PC-9 (cell line): ENCODE measurements at regions not wholly inside any gene's neighbourhood (a gene's known extent, or its start where the extent isn't known, plus 50 kb on each side); places are given as distances from the start of the nearest gene placed in this dataset.

ENCODE experiments used
- BruUV-seq: library from RNA; stranded (reverse); fragments of 400-500 nt; replicated peaks from 2 replicates; lab custom pipeline; 2021; lab: Mats Ljungman, UMichigan
- CTCF ChIA-PET: fragments of 300-600 bp; sonication (Branson Sonifier 250); formaldehyde crosslinking; loops from one replicate; lab custom pipeline; 2022; ENCODE audit warnings: antibody characterized with exemption; lab: Charles Lee
- POLR2A ChIA-PET: fragments of 300-600 bp; sonication (Branson Sonifier 250); formaldehyde crosslinking; loops from one replicate; lab custom pipeline; 2022; ENCODE audit warnings: antibody characterized with exemption; ENCODE audit not compliant: unreplicated experiment; lab: Charles Lee
- DNase-seq, 2 experiments: peaks; one replicate each; pipeline versions ENCODE4 v3.0.0 to v3.0.0-alpha.2; 2015 to 2022; ENCODE audit warnings: mixed read lengths in 1 of 2
- H2AFZ ChIP-seq: fragments of 200-600 bp; sonication (generic); 2 replicates; pipeline ENCODE4 v1.8.1; 2017; ENCODE audit warnings: antibody characterized with exemption
- H3F3A ChIP-seq: fragments of 200-600 bp; sonication (generic); 2 replicates; pipeline ENCODE4 v1.8.1; 2017; ENCODE audit warnings: antibody characterized with exemption, mild to moderate bottlenecking, low read depth; ENCODE audit not compliant: insufficient read depth
- H3K27ac ChIP-seq: fragments of 200-600 bp; sonication (generic); 2 replicates; pipeline ENCODE4 v1.6.1; 2016; ENCODE audit warnings: mixed run types
- H3K27me3 ChIP-seq: fragments of 200-600 bp; sonication (generic); 2 replicates; pipeline ENCODE4 v1.6.1; 2016; ENCODE audit warnings: low read depth, mixed run types; ENCODE audit not compliant: insufficient read depth
- H3K36me3 ChIP-seq: fragments of 200-600 bp; sonication (generic); 2 replicates; pipeline ENCODE4 v1.6.1; 2016; ENCODE audit warnings: low read depth, mixed run types
- H3K4me1 ChIP-seq: fragments of 200-600 bp; sonication (generic); replicated peaks from 2 replicates; pipeline ENCODE4 v1.6.1; 2016; ENCODE audit warnings: mixed run types; ENCODE audit not compliant: insufficient read depth
- H3K4me2 ChIP-seq: fragments of 200-600 bp; sonication (generic); 2 replicates; pipeline ENCODE4 v1.6.1; 2017; ENCODE audit warnings: mixed run types
- H3K4me3 ChIP-seq: fragments of 200-600 bp; sonication (generic); 2 replicates; pipeline ENCODE4 v1.6.1; 2016; ENCODE audit warnings: mixed run types
- H3K79me2 ChIP-seq: fragments of 200-600 bp; sonication (generic); 2 replicates; pipeline ENCODE4 v1.6.1; 2017; ENCODE audit warnings: low read depth, mixed run types
- H3K9me2 ChIP-seq: fragments of 200-600 bp; sonication (generic); 2 replicates; pipeline ENCODE4 v1.8.1; 2017; ENCODE audit warnings: mild to moderate bottlenecking; ENCODE audit not compliant: insufficient read depth
- H3K9me3 ChIP-seq: fragments of 200-600 bp; sonication (generic); 2 replicates; pipeline ENCODE4 v1.8.1; 2016; ENCODE audit warnings: low read depth; ENCODE audit not compliant: insufficient read depth
- H4K20me1 ChIP-seq: fragments of 200-600 bp; sonication (generic); 2 replicates; pipeline ENCODE4 v1.8.1; 2017; ENCODE audit not compliant: insufficient read depth
- CTCF ChIP-seq: fragments of 200-600 bp; sonication (generic); conservative IDR thresholded peaks from 2 replicates; pipeline ENCODE4 v1.6.1; 2017; ENCODE audit warnings: mixed run types, antibody characterized with exemption, mild to moderate bottlenecking, moderate library complexity
- EZH2 ChIP-seq: fragments of 200-600 bp; sonication (generic); IDR thresholded peaks from 2 replicates; pipeline ENCODE4 v1.8.0; 2017; ENCODE audit warnings: antibody characterized with exemption, low read depth
- intact Hi-C: fragments of 100-400 bp; cut with micrococcal nuclease; formaldehyde crosslinking; loops from one replicate; pipeline ENCODE4 v1.10.0; 2022; ENCODE audit not compliant: unreplicated experiment

- BruUV-seq: no TSS peak
- H3K27me3 ChIP-seq: no peaks in the 10 kb centered on the region
- no peak overlapping the region for H2AFZ ChIP-seq
- H3F3A ChIP-seq: no peaks in the 10 kb centered on the region
- no peaks in the 10 kb centered on the region for H4K20me1 ChIP-seq
- intact Hi-C loops: no loop called here
- no peak for TF ChIP-seq CTCF
- TF ChIP-seq EZH2: no peak
- DNase-seq: no peak
- H3K4me3 ChIP-seq: no peak overlapping the region
- no peak overlapping the region for H3K27ac ChIP-seq
- no peaks in the 10 kb centered on the region for H3K4me1 ChIP-seq
- H3K9me3 ChIP-seq: no peaks in the 10 kb centered on the region; the same call in 1 of the 2 replicates
- CTCF ChIA-PET: no interaction called here
- no peaks in the 10 kb centered on the region for H3K9me2 ChIP-seq
- H3K79me2 ChIP-seq: no peaks in the 10 kb centered on the region
- H3K4me2 ChIP-seq: no peak overlapping the region
- H3K36me3 ChIP-seq: no peaks in the 10 kb centered on the region
- POLR2A ChIA-PET: no interaction called here
Measured at GRCh38 chr3:132966374-132966773, 71.8 kb upstream of the TMEM108 start.

DNA sequence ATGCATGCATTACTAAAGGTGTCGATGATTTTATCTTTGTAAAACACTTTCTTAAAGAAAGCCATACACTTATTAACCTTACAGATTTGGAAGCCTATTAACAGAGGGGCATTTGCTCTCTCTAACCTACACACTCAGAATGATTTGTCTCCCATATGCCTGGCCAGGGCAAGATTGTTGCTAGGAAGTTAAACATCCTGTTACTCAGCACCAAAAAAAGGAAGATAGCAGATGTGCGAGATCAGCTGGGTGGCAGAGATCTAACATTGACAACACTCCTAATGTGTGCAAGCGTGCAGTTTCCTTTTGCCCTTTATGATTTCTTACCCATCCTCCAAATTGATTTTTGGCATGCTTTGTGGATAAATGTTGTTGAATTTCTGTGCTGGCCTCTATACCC lies 73.9 kb upstream of the TMEM108 start:
- CTCF ChIA-PET: no interaction called here

GRCh38 chr3:132963786-132964185 lies 74.4 kb upstream of the TMEM108 start:
- Histone ChIP-seq H4K20me1 (no peaks in the 10 kb centered on the region), H3K4me1 (no peaks in the 10 kb centered on the region), H3K4me3 (no peak overlapping the region), H3K9me2 (no peaks in the 10 kb centered on the region), H3K9me3 (no peaks in the 10 kb centered on the region; the same call in 1 of the 2 replicates), H2AFZ (no peak overlapping the region), H3K27me3 (no peaks in the 10 kb centered on the region), H3K79me2 (no peaks in the 10 kb centered on the region), H3K27ac (no peak overlapping the region), H3K36me3 (no peaks in the 10 kb centered on the region), H3K4me2 (no peak overlapping the region), H3F3A (no peaks in the 10 kb centered on the region)
- ChIA-PET CTCF (no interaction called here), POLR2A (no interaction called here)
- no TSS peak for BruUV-seq
- DNase-seq: no peak
- intact Hi-C loops: no loop called here
- TF ChIP-seq EZH2 (no peak), CTCF (no peak)

More for the DNA sequence above, 73.9 kb upstream of the TMEM108 start:
- H3K9me2 ChIP-seq: no peaks in the 10 kb centered on the region
- no peaks in the 10 kb centered on the region for H4K20me1 ChIP-seq
- no peaks in the 10 kb centered on the region for H3K27me3 ChIP-seq
- TF ChIP-seq EZH2 (no peak), CTCF (no peak)
- no peak overlapping the region for H3K4me2 ChIP-seq
- POLR2A ChIA-PET: no interaction called here
- H3F3A ChIP-seq: no peaks in the 10 kb centered on the region
- no peaks in the 10 kb centered on the region for H3K4me1 ChIP-seq
- no peak overlapping the region for H2AFZ ChIP-seq
- no peaks in the 10 kb centered on the region for H3K36me3 ChIP-seq
- no TSS peak for BruUV-seq
- no peaks in the 10 kb centered on the region for H3K79me2 ChIP-seq
- H3K9me3 ChIP-seq: no peaks in the 10 kb centered on the region; the same call in 1 of the 2 replicates
- H3K4me3 ChIP-seq: no peak overlapping the region
- intact Hi-C loops: no loop called here
- no peak for DNase-seq
- no peak overlapping the region for H3K27ac ChIP-seq
